K562 (cell line): ENCODE measurements at regions not wholly inside any gene's neighbourhood (a gene's known extent, or its start where the extent isn't known, plus 50 kb on each side); places are given as distances from the start of the nearest gene placed in this dataset.

Experiments used
- ATAC-seq: fragments of 200-7000 bp; cut with Tn5 transposase; 3 replicates; pipeline ENCODE4 v1.9.1; 2020; ENCODE audit warnings: moderate library complexity
- BruUV-seq: library from RNA; stranded (reverse); fragments of 400-500 nt; replicated peaks from 2 replicates; lab custom pipeline; 2021; lab: Mats Ljungman, UMichigan
- CTCF ChIA-PET: fragments of 300-600 bp; formaldehyde crosslinking; extraction: SDS; loops from one replicate; lab custom pipeline; 2021; ENCODE audit warnings: low intra/inter-chr PET ratio; lab: Yijun Ruan, JAX
- POLR2A ChIA-PET: fragments of 300-600, 350-650 bp; sonication (Branson Sonifier 250); formaldehyde crosslinking; extraction: SDS; loops from one replicate; lab custom pipeline; 2021; ENCODE audit warnings: antibody characterized with exemption, inconsistent platforms; lab: Yijun Ruan, JAX
- DNase-seq, 4 experiments: peaks; one replicate each; pipeline versions ENCODE4 v3.0.0 to v3.0.0-alpha.2; 2011 to 2018; ENCODE audit warnings: low spot score in 3 of 4, mixed read lengths in 3 of 4; ENCODE audit errors: extremely low read depth in 1 of 4
- FAIRE-seq: peaks from 2 replicates; lab custom pipeline; 2011; peaks lifted over from hg19 to GRCh38; lab: Jason Lieb, UNC
- H2AFZ ChIP-seq: 2 replicates; pipeline ENCODE4 v1.6.0; 2011; ENCODE audit warnings: low read depth, low read length, control low read depth, inconsistent platforms
- H3K27ac ChIP-seq: fragments of 200-600 bp; 3 replicates; pipeline ENCODE4 v1.8.0; 2011; ENCODE audit warnings: low read depth, mild to moderate bottlenecking, control low read depth, inconsistent platforms, low read length, moderate library complexity, mixed read lengths; ENCODE audit errors: extremely low read depth
- H3K27me3 ChIP-seq, 2 experiments: fragments of 300-600 bp in 1 of 2; 2 replicates in 1 of 2; 3 replicates in 1 of 2; pipeline versions ENCODE4 v1.6.0 to v1.8.0; 2011; ENCODE audit warnings: inconsistent platforms in 2 of 2, low read length in 2 of 2, mild to moderate bottlenecking in 1 of 2, mixed read lengths in 1 of 2, moderate library complexity in 1 of 2; ENCODE audit not compliant: control insufficient read depth in 2 of 2, insufficient read depth in 2 of 2
- H3K36me3 ChIP-seq: fragments of 300-600 bp; 3 replicates; pipeline ENCODE4 v1.8.0; 2011; ENCODE audit warnings: mild to moderate bottlenecking, low read length, inconsistent platforms; ENCODE audit not compliant: control insufficient read depth, insufficient read depth
- H3K4me1 ChIP-seq, 2 experiments: fragments of 200-600 bp in 1 of 2; replicated peaks in 1 of 2; 2 replicates in 1 of 2; 3 replicates in 1 of 2; pipeline versions ENCODE4 v1.5.1 to v1.8.0; 2011; ENCODE audit warnings: inconsistent platforms in 2 of 2, low read length in 2 of 2, mild to moderate bottlenecking in 1 of 2, mixed read lengths in 1 of 2, moderate library complexity in 1 of 2; ENCODE audit not compliant: control insufficient read depth in 2 of 2, insufficient read depth in 2 of 2
- H3K4me2 ChIP-seq: 2 replicates; pipeline ENCODE4 v1.6.1; 2011; ENCODE audit warnings: low read length, control low read depth, inconsistent platforms, mixed read lengths; ENCODE audit not compliant: insufficient read depth
- H3K4me3 ChIP-seq: fragments of 200-600 bp; sonication (generic), shearing (Covaris generic); 2 replicates; pipeline ENCODE4 v1.5.1; 2016; ENCODE audit warnings: control low read depth, inconsistent platforms
- H3K79me2 ChIP-seq: fragments of 200-600 bp; 3 replicates; pipeline ENCODE4 v1.8.0; 2011; ENCODE audit warnings: low read length, inconsistent platforms; ENCODE audit not compliant: control insufficient read depth, insufficient read depth
- H3K9ac ChIP-seq, 2 experiments: 2 replicates each; pipeline versions ENCODE4 v1.6.0 to v1.6.1; 2011; ENCODE audit warnings: low read depth in 2 of 2, low read length in 2 of 2, control low read depth in 1 of 2, inconsistent platforms in 1 of 2, mild to moderate bottlenecking in 1 of 2, mixed read lengths in 1 of 2; ENCODE audit not compliant: insufficient read depth in 1 of 2
- H3K9me1 ChIP-seq: one replicate; pipeline ENCODE4 v1.6.0; 2011; ENCODE audit warnings: inconsistent platforms, mild to moderate bottlenecking, low read length, moderate library complexity; ENCODE audit not compliant: control insufficient read depth, insufficient read depth
- H3K9me3 ChIP-seq: replicated peaks from 2 replicates; pipeline ENCODE4 v1.5.1; 2011; ENCODE audit warnings: low read depth, low read length, inconsistent platforms; ENCODE audit not compliant: control insufficient read depth, insufficient read depth
- H4K20me1 ChIP-seq: replicated peaks from 2 replicates; pipeline ENCODE4 v1.6.1; 2011; ENCODE audit warnings: low read length, inconsistent platforms, mixed read lengths; ENCODE audit not compliant: control insufficient read depth, insufficient read depth
- CXXC5 ChIP-seq: fragments of 250-450 bp; sonication (Bioruptor Pico); IDR thresholded peaks from 2 replicates; pipeline ENCODE4 v1.8.0; 2022; ENCODE audit warnings: inconsistent platforms, mild to moderate bottlenecking, moderate library complexity
- FOXM1 ChIP-seq, 2 experiments: fragments of 450-650 bp in 1 of 2; sonication (generic) in 1 of 2; formaldehyde crosslinking in 1 of 2; IDR thresholded peaks; 2 replicates each; pipeline versions ENCODE4 v1.6.1 to v1.9.0; 2017 to 2022; ENCODE audit warnings: low read depth in 2 of 2, mild to moderate bottlenecking in 2 of 2, missing genetic modification reagents in 1 of 2, moderate library complexity in 1 of 2
- NR3C1 ChIP-seq: sonication (generic); formaldehyde crosslinking; IDR thresholded peaks from 2 replicates; pipeline ENCODE4 v1.8.1; 2022; ENCODE audit warnings: missing genetic modification reagents
- TFE3 ChIP-seq: fragments of 450-650 bp; formaldehyde crosslinking; IDR thresholded peaks from 2 replicates; pipeline ENCODE4 v1.4.0; 2020; ENCODE audit warnings: mild to moderate bottlenecking, mixed read lengths
- XRCC4 ChIP-seq: IDR thresholded peaks from one replicate; pipeline ENCODE4 v1.6.1; 2011; ENCODE audit not compliant: insufficient read depth, insufficient read length; ENCODE audit errors: extremely low read depth
- WGBS: fragments of 100-300 bp; shearing (Covaris generic); methylation state at CpG from one replicate; pipeline ENCODE4 v1.1.6; 2016; ENCODE audit warnings: low coverage, mixed read lengths; ENCODE audit not compliant: insufficient coverage; ENCODE audit errors: missing lambda C conversion rate; 5-methylcytosine and 5-hydroxymethylcytosine counted together
- in situ Hi-C: fragments of 300-500 bp; cut with MboI; formaldehyde crosslinking; loops from 4 replicates; pipeline ENCODE4 v1.15.0; 2018; ENCODE audit warnings: inconsistent platforms, mixed read lengths
- intact Hi-C: fragments of 100-400 bp; cut with micrococcal nuclease; formaldehyde crosslinking; loops from 2 replicates; pipeline ENCODE4 v1.14.2; 2022

- ATAC-seq (no peak), DNase-seq (no peak), FAIRE-seq (no peak)
- H3K9me3 ChIP-seq: no peaks in the 10 kb centered on the region
- CTCF ChIA-PET: interaction anchor here (0.6 kb wide), 1 partner anchor 21 kb away, joined by 3 read pairs; no protein-coding TSS in a partner anchor
- no peaks in the 10 kb centered on the region for H3K4me1 ChIP-seq
- TF ChIP-seq TFE3 (CRISPR knock-in tag) (peak; percentile 79), NR3C1 (CRISPR knock-in tag) (no peak)
- intact Hi-C loops: no loop called here
- WGBS: 5% methylated on average over 2 of the region's 2 CpGs
- no peaks in the 10 kb centered on the region for H4K20me1 ChIP-seq
- no peak overlapping the region for H3K27ac ChIP-seq
- H3K9ac ChIP-seq: no peak overlapping the region
- in situ Hi-C loops: no loop called here
- no peaks in the 10 kb centered on the region for H3K79me2 ChIP-seq
- H3K4me2 ChIP-seq: no peak overlapping the region
- no peak overlapping the region for H2AFZ ChIP-seq
- H3K4me3 ChIP-seq: no peak overlapping the region
- BruUV-seq: no TSS peak
- no peaks in the 10 kb centered on the region for H3K27me3 ChIP-seq
- POLR2A ChIA-PET: no interaction called here
- no peaks in the 10 kb centered on the region for H3K36me3 ChIP-seq
- no peaks in the 10 kb centered on the region for H3K9me1 ChIP-seq
Measured at GRCh38 chr5:57983426-57983825, 476.5 kb downstream of the PLK2 start.

- intact Hi-C loops: no loop called here
- Histone ChIP-seq H3K27ac (no peak overlapping the region), H3K4me2 (no peak overlapping the region), H3K27me3 (no peaks in the 10 kb centered on the region), H4K20me1 (no peaks in the 10 kb centered on the region), H3K9me1 (no peaks in the 10 kb centered on the region), H2AFZ (no peak overlapping the region), H3K36me3 (no peaks in the 10 kb centered on the region), H3K9me3 (no peaks in the 10 kb centered on the region; the same call in 1 of the 2 replicates), H3K79me2 (no peaks in the 10 kb centered on the region), H3K4me1 (no peaks in the 10 kb centered on the region), H3K9ac (no peak overlapping the region), H3K4me3 (no peak overlapping the region)
- no peak for DNase-seq
- FAIRE-seq: no peak
- CTCF ChIA-PET: no interaction called here
- POLR2A ChIA-PET: no interaction called here
- no peak for ATAC-seq
- no TSS peak for BruUV-seq
- in situ Hi-C loops: no loop called here
- WGBS: 24% methylated on average over 3 of the region's 3 CpGs
- TF ChIP-seq XRCC4 (no peak), CXXC5 (CRISPR knock-in tag) (no peak), FOXM1 (IDR thresholded peaks at IDR 0.05; ENCODE audit: low read depth) (no peak), FOXM1 (CRISPR knock-in tag; IDR thresholded peaks at IDR 0.05; ENCODE audit: low read depth) (no peak)
Measured at GRCh38 chr5:57979671-57980070, 480.2 kb downstream of the PLK2 start.
